ENCODE measurements at regions not wholly inside any gene's neighbourhood (a gene's known extent, or its start where the extent isn't known, plus 50 kb on each side); places are given as distances from the start of the nearest gene placed in this dataset.

- DNase-seq: no peak
These were observed 137.0 kb downstream of the KATNIP start for GRCh38 chr16:27686926-27687325.

GRCh38 chr16:27687605-27688004 lies 137.7 kb downstream of the KATNIP start:
- DNase-seq: no peak

- DNase-seq: no peak
These were observed 139.8 kb downstream of the KATNIP start for GRCh38 chr16:27689711-27690110.

GRCh38 chr16:27690608-27691007 lies 140.7 kb downstream of the KATNIP start:
- DNase-seq: no peak

GRCh38 chr16:27691721-27692120 lies 141.8 kb downstream of the KATNIP start:
- no peak for DNase-seq

GRCh38 chr16:27692576-27692975 lies 142.6 kb downstream of the KATNIP start:
- DNase-seq: no peak

- no peak for DNase-seq
These were observed 145.2 kb downstream of the KATNIP start for GRCh38 chr16:27695161-27695560.

GRCh38 chr16:27698266-27698665 lies 148.3 kb downstream of the KATNIP start:
- no peak for DNase-seq

- DNase-seq: no peak
These were observed 148.8 kb downstream of the KATNIP start for GRCh38 chr16:27698746-27699145.

GRCh38 chr16:27699540-27699939 lies 149.6 kb downstream of the KATNIP start:
- no peak for DNase-seq

GRCh38 chr16:27700304-27700995 lies 150.5 kb downstream of the KATNIP start:
- DNase-seq: no peak

- DNase-seq: no peak
These were observed 151.4 kb downstream of the KATNIP start for GRCh38 chr16:27701381-27701780.

- DNase-seq: no peak
These were observed 153.2 kb downstream of the KATNIP start for GRCh38 chr16:27703121-27703520.

- no peak for DNase-seq
These were observed 153.6 kb downstream of the KATNIP start for GRCh38 chr16:27703545-27703944.

- DNase-seq: no peak
These were observed 154.3 kb downstream of the KATNIP start for GRCh38 chr16:27704252-27704651.

- DNase-seq: no peak
These were observed 156.4 kb downstream of the KATNIP start for GRCh38 chr16:27706156-27706865.

GRCh38 chr16:27706866-27707685 lies 157.1 kb downstream of the KATNIP start:
- DNase-seq: no peak

- no peak for DNase-seq
These were observed 158.7 kb downstream of the KATNIP start for GRCh38 chr16:27708651-27709050.

- DNase-seq: no peak
These were observed 162.3 kb downstream of the KATNIP start for GRCh38 chr16:27712251-27712711.

GRCh38 chr16:27717726-27718125 lies 167.8 kb downstream of the KATNIP start:
- DNase-seq: no peak

- DNase-seq: no peak
These were observed 168.5 kb downstream of the KATNIP start for GRCh38 chr16:27718201-27719105.

GRCh38 chr16:27719106-27719445 lies 169.1 kb downstream of the KATNIP start:
- DNase-seq: no peak

Data from NCI-H1436 (cell line).